ENCODE measurements at regions not wholly inside any gene's neighbourhood (a gene's known extent, or its start where the extent isn't known, plus 50 kb on each side); places are given as distances from the start of the nearest gene placed in this dataset.

GRCh38 chr2:147575106-147575505 lies 269.7 kb upstream of the ACVR2A start:
- TF ChIP-seq CTCF (IDR thresholded peaks at IDR 0.05; ENCODE audit: insufficient read depth, low read depth, low read length) (no peak), EZH2 (IDR thresholded peaks at IDR 0.05; ENCODE audit: insufficient read depth, low read length) (no peak)

All from astrocyte (in vitro differentiated cells and primary cell).